Fibroblast of villous mesenchyme (primary cell): ENCODE measurements at regions not wholly inside any gene's neighbourhood (a gene's known extent, or its start where the extent isn't known, plus 50 kb on each side); places are given as distances from the start of the nearest gene placed in this dataset.

Source experiments
- DNase-seq: peaks from one replicate; pipeline ENCODE4 v3.0.0-alpha.2; 2010; ENCODE audit warnings: low read depth
- H3K4me3 ChIP-seq: 2 replicates; pipeline ENCODE4 v1.5.1; 2011; ENCODE audit warnings: low read depth, mild to moderate bottlenecking, low read length
- TF ChIP-seq, protein P1 (sequence below): IDR thresholded peaks from 2 replicates; pipeline ENCODE4 v1.5.1; 2012; ENCODE audit warnings: low read depth, mild to moderate bottlenecking, low read length; ENCODE audit not compliant: insufficient read depth

- no peak overlapping the region for H3K4me3 ChIP-seq
- TF ChIP-seq, protein P1, sequence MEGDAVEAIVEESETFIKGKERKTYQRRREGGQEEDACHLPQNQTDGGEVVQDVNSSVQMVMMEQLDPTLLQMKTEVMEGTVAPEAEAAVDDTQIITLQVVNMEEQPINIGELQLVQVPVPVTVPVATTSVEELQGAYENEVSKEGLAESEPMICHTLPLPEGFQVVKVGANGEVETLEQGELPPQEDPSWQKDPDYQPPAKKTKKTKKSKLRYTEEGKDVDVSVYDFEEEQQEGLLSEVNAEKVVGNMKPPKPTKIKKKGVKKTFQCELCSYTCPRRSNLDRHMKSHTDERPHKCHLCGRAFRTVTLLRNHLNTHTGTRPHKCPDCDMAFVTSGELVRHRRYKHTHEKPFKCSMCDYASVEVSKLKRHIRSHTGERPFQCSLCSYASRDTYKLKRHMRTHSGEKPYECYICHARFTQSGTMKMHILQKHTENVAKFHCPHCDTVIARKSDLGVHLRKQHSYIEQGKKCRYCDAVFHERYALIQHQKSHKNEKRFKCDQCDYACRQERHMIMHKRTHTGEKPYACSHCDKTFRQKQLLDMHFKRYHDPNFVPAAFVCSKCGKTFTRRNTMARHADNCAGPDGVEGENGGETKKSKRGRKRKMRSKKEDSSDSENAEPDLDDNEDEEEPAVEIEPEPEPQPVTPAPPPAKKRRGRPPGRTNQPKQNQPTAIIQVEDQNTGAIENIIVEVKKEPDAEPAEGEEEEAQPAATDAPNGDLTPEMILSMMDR: no peak
- no peak for DNase-seq
Measured at GRCh38 chr22:48834404-48834803, 993.3 kb downstream of the BRD1 start.

DNA sequence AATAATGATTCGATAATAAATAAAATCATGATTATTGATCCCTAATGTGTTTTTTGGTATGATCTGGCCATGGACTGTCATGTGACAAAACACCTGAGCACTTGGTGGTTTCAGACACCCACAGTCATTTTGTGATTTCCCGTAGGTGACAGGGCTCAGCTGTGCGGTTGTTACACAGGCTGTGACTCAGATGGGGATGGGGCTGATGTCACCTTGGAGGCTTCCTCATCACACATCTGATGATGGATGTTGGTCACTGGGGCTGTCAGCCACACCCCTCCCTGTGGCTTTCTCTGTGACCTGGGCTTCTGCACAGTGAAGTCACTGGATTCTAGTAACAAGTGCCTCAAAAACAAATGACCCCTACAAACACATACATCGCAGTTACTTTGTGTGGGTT lies 995.1 kb downstream of the BRD1 start:
- TF ChIP-seq, protein P1: no peak
- H3K4me3 ChIP-seq: no peak overlapping the region
- no peak for DNase-seq

DNA sequence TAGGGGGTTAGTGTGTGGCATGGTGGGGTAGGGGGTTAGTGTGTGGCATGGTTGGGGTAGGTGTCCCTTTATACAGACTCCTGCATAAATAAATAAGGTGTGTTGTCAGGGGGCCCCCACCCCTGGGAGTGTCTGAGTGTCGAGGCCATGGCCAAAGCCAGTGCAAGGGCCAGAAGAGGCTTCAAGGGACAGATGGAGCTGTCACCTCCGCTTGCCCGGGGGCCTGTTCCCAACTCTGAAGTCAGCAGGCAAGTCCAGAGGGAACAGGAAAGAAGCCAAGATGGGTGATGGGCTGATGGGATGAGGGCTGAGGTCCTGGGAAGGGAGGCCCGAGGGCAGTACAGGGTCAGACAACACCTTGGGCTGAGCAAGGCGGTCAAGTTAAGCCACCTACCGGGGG lies 997.8 kb downstream of the BRD1 start:
- no peak overlapping the region for H3K4me3 ChIP-seq
- no peak for DNase-seq
- TF ChIP-seq, protein P1: no peak

- DNase-seq: no peak
- no peak overlapping the region for H3K4me3 ChIP-seq
- TF ChIP-seq, protein P1: no peak
Measured at GRCh38 chr22:48828688-48829087, 999.0 kb downstream of the BRD1 start.

DNA sequence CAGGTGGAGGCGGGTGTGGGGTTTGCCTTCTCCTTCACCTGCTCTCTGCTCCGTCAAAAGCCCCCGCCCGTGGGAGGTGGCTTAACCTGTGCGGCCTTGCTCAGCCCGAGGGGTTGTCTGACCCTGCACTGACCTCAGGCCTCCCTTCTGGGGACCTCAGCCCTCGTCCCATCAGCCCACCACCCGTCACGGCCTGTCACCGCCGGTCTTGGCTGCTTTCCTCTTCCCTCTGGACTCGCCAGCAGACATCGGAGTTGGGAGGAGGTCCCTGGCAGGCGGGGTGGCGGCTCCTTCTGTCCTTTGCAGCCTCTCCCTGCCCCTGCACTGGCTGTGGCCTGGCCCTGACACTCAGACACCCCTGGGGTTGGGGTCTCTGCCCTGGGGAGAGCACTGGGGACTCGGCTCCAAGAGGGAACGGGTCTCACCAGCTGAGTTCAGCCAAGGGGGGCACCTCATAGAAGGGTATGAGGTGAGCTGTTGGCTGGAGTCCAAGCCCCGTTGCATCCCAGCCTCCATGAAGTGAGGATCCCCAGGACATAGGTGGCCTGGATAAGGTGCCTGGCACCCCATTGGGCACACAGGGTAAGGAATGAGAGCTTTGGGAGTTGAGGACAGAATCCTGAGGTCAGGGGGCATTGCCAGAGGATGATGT lies 999.6 kb downstream of the BRD1 start:
- no peak overlapping the region for H3K4me3 ChIP-seq
- TF ChIP-seq, protein P1: no peak

GRCh38 chr22:48827268-48827846 lies 1000.3 kb downstream of the BRD1 start:
- H3K4me3 ChIP-seq: no peak overlapping the region
- no peak for DNase-seq
- TF ChIP-seq, protein P1: no peak

More for the DNA sequence above, 999.6 kb downstream of the BRD1 start:
- DNase-seq: no peak

DNA sequence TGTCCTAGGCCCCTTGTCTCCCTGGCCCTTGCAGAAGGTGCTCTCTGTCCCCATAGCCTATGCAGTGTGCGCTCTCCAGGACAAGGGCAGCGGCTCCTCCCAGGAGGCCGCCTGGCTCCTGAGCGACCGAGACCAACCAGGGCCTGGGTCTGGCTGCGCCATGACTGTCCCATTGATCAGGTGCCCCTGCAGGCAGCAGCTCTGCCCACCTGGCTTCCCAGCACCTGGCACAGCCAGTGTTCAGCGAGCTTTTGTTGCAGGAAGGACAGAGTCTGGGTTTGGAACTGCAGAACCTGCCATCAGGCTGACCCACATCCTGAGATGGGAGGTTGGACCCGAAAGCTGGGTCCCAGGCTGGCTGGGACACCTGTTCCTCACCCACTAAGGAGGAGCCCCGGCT lies 1001.1 kb downstream of the BRD1 start:
- TF ChIP-seq, protein P1: no peak
- H3K4me3 ChIP-seq: no peak overlapping the region
- DNase-seq: no peak
